OCI-LY3 (cell line): ENCODE measurements at regions not wholly inside any gene's neighbourhood (a gene's known extent, or its start where the extent isn't known, plus 50 kb on each side); places are given as distances from the start of the nearest gene placed in this dataset.
"Not testable (repeated sequence)": the region's sequence is repeated elsewhere in the genome, so short reads cannot be mapped to it uniquely, and the experiment has no call there.

Source experiments
- H2AFZ ChIP-seq: fragments of 200-600, 300-600 bp; shearing (Covaris generic); 2 replicates; pipeline ENCODE4 v1.6.0; 2014; ENCODE audit warnings: antibody characterized with exemption, low read depth, low read length
- H3K27ac ChIP-seq: fragments of 200-600, 300-600 bp; sonication (generic); 2 replicates; pipeline ENCODE4 v1.5.1; 2014; ENCODE audit warnings: mild to moderate bottlenecking, low read length, moderate library complexity, mixed read lengths
- H3K27me3 ChIP-seq: fragments of 200-600, 300-600 bp; sonication (generic); 2 replicates; pipeline ENCODE4 v1.6.1; 2014; ENCODE audit warnings: low read depth, low read length, mixed read lengths
- H3K36me3 ChIP-seq: fragments of 200-600, 300-600 bp; sonication (generic); replicated peaks from 2 replicates; pipeline ENCODE3; 2014; ENCODE audit warnings: low read depth, low read length, mixed read lengths
- H3K4me1 ChIP-seq: fragments of 300-600, 200-600 bp; sonication (generic); 2 replicates; pipeline ENCODE4 v1.6.1; 2014; ENCODE audit warnings: low read length, mixed read lengths
- H3K4me2 ChIP-seq: fragments of 200-600, 300-600 bp; sonication (generic); 2 replicates; pipeline ENCODE4 v1.6.1; 2014; ENCODE audit warnings: low read length, mixed read lengths
- H3K4me3 ChIP-seq: fragments of 300-600, 200-600 bp; sonication (generic); 2 replicates; pipeline ENCODE4 v1.5.1; 2014; ENCODE audit warnings: antibody characterized with exemption, mild to moderate bottlenecking, low read length, moderate library complexity
- H3K79me2 ChIP-seq: fragments of 300-600, 200-600 bp; shearing (Covaris generic); 2 replicates; pipeline ENCODE4 v1.6.1; 2014; ENCODE audit warnings: mild to moderate bottlenecking, low read length, mixed read lengths
- H3K9ac ChIP-seq: fragments of 300-600, 200-600 bp; shearing (Covaris generic); 2 replicates; pipeline ENCODE4 v1.6.0; 2014; ENCODE audit warnings: mild to moderate bottlenecking, low read length, moderate library complexity
- H3K9me3 ChIP-seq: fragments of 200-600, 300-600 bp; shearing (Covaris generic); 2 replicates; pipeline ENCODE4 v1.6.1; 2014; ENCODE audit warnings: low read length, mixed read lengths; ENCODE audit not compliant: insufficient read depth
- H4K20me1 ChIP-seq: fragments of 200-600, 300-600 bp; sonication (generic); 2 replicates; pipeline ENCODE4 v1.6.1; 2016; ENCODE audit warnings: low read length, mixed read lengths; ENCODE audit not compliant: insufficient read depth
- EZH2phosphoT487 ChIP-seq: fragments of 200-600 bp; shearing (Covaris generic); IDR thresholded peaks from 2 replicates; pipeline ENCODE4 v1.6.1; 2018; ENCODE audit warnings: antibody characterized with exemption, mixed run types, low read depth
- TF ChIP-seq, protein P1 (sequence below): fragments of 200-600, 300-600 bp; sonication (generic); IDR thresholded peaks from 2 replicates; pipeline ENCODE4 v1.5.1; 2014; ENCODE audit warnings: antibody characterized with exemption, low read length, low read depth

DNA sequence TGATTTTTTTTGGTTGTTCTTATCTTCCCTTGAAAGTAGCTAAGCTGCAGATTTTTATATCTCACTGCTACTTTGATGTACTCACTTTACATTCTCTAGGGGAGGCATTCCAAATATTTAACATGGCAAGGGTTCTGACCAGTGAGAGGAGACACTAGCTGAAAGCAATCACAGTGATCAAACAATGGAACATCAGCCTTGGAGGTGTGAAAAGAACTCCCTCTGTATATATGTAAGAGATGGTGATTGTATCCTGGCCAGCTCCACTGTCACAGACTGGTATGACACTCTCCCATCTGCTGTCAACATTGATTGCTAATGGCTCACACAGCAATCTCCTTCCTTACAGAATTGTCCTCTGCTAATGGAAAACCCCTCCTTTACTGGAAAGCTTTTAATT lies 291.7 kb upstream of the CDH19 start:
- no peaks in the 10 kb centered on the region for H3K36me3 ChIP-seq
- H3K9me3 ChIP-seq, result no peaks in the 10 kb centered on the region
- TF ChIP-seq EZH2phosphoT487, result no peak
- TF ChIP-seq, protein P1, sequence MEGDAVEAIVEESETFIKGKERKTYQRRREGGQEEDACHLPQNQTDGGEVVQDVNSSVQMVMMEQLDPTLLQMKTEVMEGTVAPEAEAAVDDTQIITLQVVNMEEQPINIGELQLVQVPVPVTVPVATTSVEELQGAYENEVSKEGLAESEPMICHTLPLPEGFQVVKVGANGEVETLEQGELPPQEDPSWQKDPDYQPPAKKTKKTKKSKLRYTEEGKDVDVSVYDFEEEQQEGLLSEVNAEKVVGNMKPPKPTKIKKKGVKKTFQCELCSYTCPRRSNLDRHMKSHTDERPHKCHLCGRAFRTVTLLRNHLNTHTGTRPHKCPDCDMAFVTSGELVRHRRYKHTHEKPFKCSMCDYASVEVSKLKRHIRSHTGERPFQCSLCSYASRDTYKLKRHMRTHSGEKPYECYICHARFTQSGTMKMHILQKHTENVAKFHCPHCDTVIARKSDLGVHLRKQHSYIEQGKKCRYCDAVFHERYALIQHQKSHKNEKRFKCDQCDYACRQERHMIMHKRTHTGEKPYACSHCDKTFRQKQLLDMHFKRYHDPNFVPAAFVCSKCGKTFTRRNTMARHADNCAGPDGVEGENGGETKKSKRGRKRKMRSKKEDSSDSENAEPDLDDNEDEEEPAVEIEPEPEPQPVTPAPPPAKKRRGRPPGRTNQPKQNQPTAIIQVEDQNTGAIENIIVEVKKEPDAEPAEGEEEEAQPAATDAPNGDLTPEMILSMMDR, result no peak
- no peak overlapping the region for H3K4me3 ChIP-seq
- H2AFZ ChIP-seq, result no peak overlapping the region
- no peaks in the 10 kb centered on the region for H3K27me3 ChIP-seq
- no peaks in the 10 kb centered on the region for H4K20me1 ChIP-seq
- no peaks in the 10 kb centered on the region for H3K4me1 ChIP-seq
- no peaks in the 10 kb centered on the region for H3K79me2 ChIP-seq
- no peak overlapping the region for H3K4me2 ChIP-seq
- H3K9ac ChIP-seq, result no peak overlapping the region
- H3K27ac ChIP-seq, result no peak overlapping the region

DNA sequence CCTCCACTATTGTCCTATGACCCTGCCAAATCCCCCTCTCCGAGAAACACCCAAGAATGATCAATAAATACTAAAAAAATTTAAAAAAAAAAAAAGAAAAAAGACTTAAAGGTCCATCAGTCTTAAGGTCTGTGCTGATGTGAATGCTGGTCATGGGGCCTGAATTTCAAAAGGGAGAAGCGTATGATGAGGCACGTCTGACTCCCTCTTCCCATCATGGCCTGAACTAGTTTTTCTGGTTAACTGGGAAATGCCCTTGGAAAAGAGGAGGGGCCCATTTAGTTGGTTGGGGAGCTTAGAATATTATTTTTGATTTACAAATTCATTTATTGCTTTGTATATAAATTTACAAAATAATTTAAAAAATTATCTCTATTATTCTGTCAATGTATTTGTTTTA lies 291.0 kb upstream of the CDH19 start:
- H4K20me1 ChIP-seq, result no peaks in the 10 kb centered on the region
- no peaks in the 10 kb centered on the region for H3K9me3 ChIP-seq
- H3K4me3 ChIP-seq, result no peak overlapping the region
- TF ChIP-seq, protein P1, result no peak
- TF ChIP-seq EZH2phosphoT487, result no peak
- H2AFZ ChIP-seq, result no peak overlapping the region
- H3K27me3 ChIP-seq, result no peaks in the 10 kb centered on the region
- H3K4me1 ChIP-seq, result no peaks in the 10 kb centered on the region
- no peak overlapping the region for H3K27ac ChIP-seq
- no peaks in the 10 kb centered on the region for H3K79me2 ChIP-seq
- H3K4me2 ChIP-seq, result no peak overlapping the region
- H3K9ac ChIP-seq, result no peak overlapping the region
- no peaks in the 10 kb centered on the region for H3K36me3 ChIP-seq

DNA sequence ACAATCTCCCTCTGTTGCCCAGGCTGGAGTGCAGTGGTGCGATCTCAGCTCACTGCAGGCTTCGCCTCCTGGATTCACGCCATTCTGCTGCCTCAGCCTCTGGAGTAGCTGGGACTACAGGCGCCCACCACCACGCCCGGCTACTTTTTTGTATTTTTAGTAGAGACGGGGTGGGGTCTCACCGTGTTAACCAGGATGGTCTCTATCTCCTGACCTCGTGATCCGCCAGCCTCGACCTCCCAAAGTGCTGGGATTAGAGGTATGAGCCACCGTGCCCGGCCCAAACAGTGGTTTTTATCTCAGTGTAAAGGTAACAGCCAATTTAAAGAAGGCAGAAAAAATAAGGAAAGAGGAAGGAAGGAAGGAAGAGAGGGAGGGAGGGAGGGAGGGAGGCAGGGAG lies 288.5 kb upstream of the CDH19 start:
- H2AFZ ChIP-seq, H3K4me2 ChIP-seq, H3K9me3 ChIP-seq, H3K36me3 ChIP-seq, H3K9ac ChIP-seq, H3K27me3 ChIP-seq, H3K27ac ChIP-seq, H4K20me1 ChIP-seq, H3K4me1 ChIP-seq, H3K79me2 ChIP-seq, H3K4me3 ChIP-seq: not testable (repeated sequence)

DNA sequence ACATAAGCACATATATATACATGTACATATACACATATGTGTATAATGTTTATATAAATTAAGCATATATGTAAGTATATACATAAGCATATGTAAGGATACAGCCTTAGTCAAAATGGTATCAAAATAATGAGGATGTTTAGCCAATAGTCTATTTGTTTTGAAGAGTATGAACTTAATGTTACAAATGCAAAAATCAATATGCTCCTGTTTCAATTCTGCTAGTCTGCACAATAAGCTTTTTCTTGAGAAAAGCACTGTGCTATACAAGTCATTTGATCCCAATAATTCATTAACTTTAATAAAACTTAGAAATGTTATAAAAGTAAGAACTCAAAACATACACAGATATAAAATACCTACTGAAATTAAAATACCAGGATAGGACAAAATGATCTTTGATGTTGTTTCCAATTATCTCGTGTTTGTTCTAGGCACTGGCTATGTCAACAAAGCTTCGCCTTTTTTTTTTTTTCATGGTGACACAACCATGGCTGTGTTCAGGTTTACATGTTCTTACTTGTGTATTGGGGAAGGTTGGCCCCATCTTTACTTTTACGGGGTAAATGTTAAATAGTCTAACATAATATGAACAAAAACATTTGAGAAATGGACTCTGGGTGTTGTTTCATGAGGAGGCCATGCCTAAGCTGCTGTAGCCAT lies 271.1 kb upstream of the CDH19 start:
- Histone ChIP-seq H4K20me1 (no peaks in the 10 kb centered on the region), H3K4me3 (no peak overlapping the region), H2AFZ (no peak overlapping the region), H3K4me2 (no peak overlapping the region), H3K27me3 (no peaks in the 10 kb centered on the region), H3K4me1 (no peaks in the 10 kb centered on the region), H3K79me2 (no peaks in the 10 kb centered on the region), H3K9ac (no peak overlapping the region), H3K9me3 (no peaks in the 10 kb centered on the region), H3K36me3 (no peaks in the 10 kb centered on the region), H3K27ac (no peak overlapping the region)
- no peak for TF ChIP-seq EZH2phosphoT487
- TF ChIP-seq, protein P1, result no peak

DNA sequence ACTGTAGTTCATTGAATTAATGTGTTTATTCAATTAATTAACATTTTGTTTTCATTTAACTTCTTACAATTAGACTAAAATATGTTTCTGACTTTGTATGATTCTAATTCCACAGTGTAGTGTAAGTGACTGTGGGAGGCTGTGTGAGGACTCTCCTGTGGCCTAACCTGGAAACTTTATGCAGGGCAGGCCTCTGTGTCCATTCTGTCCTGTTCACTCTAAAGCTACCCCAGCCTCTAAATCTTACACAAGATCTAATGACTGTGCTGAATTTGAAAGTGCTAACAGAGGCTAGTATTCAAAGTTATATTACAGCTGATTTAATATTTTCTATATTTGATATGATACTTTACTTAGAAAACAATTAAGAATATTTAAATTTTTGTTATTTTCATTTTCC lies 270.5 kb upstream of the CDH19 start:
- Histone ChIP-seq H3K4me3 (no peak overlapping the region), H4K20me1 (no peaks in the 10 kb centered on the region), H2AFZ (no peak overlapping the region), H3K9ac (no peak overlapping the region), H3K79me2 (no peaks in the 10 kb centered on the region), H3K27me3 (no peaks in the 10 kb centered on the region), H3K36me3 (no peaks in the 10 kb centered on the region), H3K4me1 (no peaks in the 10 kb centered on the region), H3K4me2 (no peak overlapping the region), H3K27ac (no peak overlapping the region), H3K9me3 (no peaks in the 10 kb centered on the region)
- TF ChIP-seq, protein P1, result no peak
- no peak for TF ChIP-seq EZH2phosphoT487
